HG03442 (cell line): ENCODE measurements at regions not wholly inside any gene's neighbourhood (a gene's known extent, or its start where the extent isn't known, plus 50 kb on each side); places are given as distances from the start of the nearest gene placed in this dataset.

Experiments
- ATAC-seq: cut with Tn5 transposase; IDR thresholded peaks from one replicate; pipeline ENCODE4 v1.9.1; 2021; ENCODE audit warnings: mild to moderate bottlenecking, moderate library complexity; ENCODE audit not compliant: unreplicated experiment

DNA sequence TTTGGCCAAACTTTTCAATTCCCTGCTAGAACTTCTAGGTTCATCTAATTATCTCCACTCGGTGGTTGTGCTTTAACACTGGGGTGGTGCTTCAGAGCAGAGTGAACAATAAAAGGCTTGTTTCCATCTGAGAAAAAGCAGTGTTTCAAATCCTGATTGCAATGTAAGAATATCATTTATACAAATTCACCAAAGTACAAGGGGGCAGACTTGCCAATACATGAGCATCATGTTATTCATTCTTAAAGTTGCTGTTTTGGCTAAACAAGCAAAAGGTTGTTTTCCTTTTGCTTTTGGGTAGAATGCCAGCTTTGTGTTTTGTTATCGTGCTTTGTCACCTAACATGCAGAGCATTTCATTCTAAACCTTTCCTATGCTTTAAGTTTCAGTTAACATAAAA, 78.5 kb upstream of the UBAC2 start:
- ATAC-seq = no peak

DNA sequence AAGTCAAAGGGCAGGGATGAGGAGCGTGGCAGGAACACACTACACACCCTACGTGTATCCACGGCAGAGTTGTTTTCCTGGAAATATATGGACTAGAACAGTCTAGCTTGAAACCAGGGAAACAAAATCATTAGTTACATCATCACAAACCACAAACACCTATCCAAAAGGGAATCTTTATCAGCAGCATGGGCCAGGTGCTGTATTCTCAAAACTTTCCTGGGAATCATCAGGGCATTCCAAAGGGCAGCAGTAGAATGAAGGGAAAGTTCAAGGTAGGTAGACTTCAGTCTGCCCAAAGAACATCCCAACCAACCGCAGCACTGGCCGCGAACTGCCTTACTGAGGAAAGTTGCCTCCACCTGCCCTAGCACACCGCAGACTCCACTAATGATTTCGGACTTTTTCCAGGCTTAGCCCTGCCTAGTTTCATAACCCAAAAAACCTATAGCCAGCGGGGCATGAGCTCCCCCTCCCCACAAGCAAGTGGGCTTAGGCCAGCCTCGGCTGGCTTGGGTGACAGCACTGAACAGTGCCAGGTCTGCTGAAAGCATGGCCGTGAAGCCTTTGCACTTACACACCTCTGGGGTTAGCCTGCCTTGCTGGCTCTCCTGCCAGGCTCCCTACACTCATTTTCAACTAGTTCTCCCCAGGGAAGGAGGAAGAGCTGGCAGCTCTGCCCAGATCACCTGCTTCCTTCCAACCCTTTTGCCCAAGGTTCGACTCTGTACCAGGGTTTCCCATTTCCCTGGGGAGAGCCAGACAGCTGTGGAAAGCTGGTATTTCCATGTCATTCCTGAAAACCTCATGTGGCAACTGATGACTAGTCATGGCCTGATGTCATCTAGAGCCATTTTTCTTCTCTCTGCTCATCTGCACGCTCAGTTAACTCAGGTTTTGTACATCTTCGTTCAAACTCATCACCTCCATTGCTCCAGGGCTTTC, 77.3 kb upstream of the UBAC2 start:
- ATAC-seq = no peak

DNA sequence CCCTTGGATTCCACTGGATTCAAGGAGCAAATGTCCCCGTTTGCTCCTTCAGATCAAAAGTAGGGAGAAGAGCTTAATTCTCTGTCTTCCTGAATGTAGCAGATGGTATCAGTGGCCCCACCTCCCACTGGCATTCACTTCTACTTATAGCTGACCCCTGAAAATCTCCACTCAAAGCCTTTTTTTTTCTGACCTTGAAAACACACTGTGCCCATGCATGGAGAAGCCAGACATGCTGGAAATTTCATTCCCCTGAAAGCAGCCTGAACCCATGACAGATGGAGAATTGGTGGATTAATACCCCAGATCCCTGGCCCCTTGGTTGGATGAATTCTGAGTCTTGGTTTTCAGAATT, 76.6 kb upstream of the UBAC2 start:
- ATAC-seq = no peak

DNA sequence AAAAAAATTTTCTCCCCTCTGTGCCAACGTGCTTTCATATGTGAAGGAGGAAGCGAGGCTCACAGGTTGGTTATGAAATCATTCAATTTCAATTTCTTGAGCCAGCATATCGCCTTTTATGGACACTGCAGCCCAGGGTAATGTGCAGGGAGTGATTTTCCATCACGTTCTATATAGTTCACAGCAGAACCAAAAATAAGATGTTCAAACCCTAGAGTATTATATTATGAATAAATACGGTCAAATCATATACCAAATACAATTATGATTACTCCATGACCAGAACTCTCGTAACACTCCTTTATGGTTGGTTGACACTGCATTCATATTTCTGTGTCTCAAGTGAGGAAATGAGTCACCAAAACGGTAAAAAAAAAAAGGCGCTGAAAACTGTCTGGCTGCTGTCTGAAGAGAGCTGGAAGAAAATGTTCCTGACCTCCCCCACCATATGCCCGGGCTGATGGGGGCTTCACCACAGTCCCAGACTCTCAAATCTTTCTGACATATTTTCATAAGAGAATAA, 75.8 kb upstream of the UBAC2 start:
- peak; percentile 80 for ATAC-seq

DNA sequence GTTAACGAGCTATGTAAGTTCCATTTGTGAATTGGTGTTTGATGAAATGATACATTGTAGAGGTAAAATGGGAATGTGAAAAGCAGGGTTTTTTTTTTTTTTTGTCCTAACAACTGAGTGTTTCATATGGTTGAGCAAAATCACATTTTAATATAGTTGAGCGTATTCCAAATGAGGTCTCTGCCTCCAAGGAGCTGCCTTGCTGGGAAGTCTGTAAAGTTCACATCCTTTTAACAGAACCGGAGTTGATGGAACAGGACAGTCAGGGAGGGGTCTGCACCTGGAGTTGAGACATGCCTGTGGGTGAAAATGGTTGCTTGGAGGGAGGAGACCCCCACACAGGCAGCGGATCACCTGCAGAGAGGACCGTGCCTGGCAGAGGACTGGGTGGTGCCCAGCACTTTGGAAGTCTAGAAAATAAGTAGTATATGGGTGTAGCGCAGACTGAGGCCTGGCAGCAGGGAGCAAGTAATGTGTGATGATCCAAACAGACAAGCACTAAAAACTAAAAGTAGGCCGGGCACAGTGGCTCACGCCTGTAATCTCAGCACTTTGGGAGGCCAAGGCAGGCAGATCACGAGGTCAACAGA, 75.2 kb upstream of the UBAC2 start:
- ATAC-seq = no peak

DNA sequence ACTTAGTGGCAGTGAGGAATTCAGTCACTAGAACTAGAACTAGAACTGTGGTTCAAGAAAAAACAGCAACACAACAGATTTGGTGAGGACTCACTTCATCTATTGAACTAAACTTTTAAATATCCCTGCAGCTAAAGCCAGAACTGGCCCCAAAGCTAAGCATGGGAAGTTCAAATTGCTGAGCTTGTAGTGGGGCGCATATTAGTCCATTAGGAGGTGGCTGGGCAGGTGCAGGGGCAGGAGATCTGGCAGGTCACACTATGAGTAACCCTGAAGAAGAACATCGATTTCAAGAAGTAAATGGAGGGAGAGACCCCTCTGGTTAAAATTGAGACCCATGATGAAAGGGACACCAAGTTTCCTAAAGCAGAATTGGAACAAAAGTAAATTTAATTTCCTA, 73.8 kb upstream of the UBAC2 start:
- ATAC-seq = no peak

DNA sequence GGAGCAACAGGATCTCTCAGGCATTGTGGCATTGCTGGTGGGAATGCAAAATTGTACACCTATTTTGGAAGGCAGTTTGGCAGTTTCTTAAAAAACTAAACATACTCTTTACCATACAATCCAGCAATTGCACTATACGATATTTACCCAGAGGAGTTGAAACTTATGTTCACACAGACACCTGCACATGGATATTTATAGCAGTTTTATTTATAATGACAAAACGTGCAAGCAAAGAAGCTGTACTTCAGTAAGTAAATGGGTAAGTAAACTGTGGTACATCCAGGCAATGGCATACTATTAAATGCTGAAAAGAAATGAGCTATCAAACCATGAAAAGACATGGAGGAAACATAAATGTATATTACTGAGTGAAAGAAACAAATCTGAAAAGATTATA, 71.6 kb upstream of the UBAC2 start:
- no peak for ATAC-seq

DNA sequence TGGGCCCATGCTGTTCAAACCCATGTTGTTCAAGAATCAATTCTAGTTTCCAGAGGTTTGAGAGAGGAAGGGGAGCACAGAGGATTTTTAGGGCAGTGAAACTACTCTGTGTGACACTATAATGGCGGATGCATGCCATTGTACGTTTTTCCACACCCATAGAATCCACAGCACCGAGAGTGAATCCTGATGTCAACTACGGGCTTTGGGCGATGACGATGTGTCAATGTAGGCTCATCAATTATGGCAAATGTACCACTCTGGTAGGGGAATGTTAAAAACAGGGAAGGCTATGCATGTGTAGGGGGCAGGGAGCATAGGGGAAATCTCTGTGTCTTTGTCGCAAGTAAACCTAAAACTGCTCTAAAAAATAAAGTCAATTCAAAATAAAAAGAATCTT, 70.7 kb upstream of the UBAC2 start:
- ATAC-seq = no peak

DNA sequence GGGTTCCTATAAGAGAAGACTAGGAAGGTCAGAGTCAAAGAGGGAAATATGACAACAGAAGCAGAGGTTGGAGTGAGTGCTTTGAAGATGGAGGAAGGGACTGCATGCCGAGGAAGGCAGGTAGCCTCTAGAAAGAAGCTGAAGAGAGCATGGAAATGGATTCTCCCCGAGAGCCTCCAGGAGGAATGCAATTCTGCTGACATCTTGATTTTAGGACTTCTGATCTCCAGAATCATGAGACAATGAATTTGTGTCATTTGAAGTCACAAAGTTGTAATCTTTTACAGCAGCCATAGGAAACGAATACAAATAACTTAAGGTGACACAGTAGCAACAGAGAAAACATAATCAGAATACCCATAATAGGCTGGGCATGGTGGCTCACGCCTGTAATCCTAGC, 69.2 kb upstream of the UBAC2 start:
- no peak for ATAC-seq

DNA sequence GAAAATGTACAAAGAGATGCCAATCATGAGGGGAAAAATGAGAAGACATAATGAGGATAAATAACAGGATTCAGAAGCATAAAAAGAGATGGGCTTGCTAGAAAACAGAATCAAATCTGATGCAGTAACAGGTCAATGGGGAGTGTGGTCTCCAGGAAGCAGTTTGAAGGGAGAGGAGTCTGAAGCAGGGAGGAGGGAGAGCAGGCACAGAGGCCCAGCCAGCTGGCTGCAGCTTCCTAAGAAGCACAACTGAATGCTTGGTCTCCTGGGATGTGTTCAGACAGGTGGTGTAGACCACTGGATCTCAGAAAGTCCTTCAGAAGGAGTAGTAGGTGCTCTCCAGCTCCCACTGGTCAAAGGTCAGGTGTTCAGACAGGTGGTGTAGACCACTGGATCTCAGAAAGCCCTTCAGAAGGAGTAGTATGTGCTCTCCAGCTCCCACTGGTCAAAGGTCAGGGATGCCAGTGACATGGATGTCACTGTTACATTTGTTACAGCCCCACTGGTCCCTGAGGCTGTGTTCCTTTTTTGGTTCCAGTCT, 68.3 kb upstream of the UBAC2 start:
- no peak for ATAC-seq

DNA sequence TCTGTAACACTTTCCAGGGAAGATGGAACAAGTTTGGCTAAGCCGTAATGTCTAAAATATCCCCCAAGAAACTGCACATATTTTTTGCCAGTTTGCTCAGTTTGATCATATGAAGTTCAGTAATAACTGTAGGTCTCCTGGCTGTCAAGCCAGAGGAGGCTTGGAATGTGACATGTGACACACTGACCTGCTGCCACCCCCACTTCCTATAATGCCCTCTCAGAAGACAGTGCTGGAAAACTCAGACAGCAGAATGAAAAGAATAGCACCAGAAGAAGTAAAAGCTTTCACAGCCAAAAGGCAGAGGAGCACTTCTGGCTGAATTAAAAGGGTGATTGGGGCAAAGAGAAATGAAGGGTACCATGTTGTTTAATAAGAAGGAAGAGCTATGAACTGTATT, 67.4 kb upstream of the UBAC2 start:
- ATAC-seq = no peak

DNA sequence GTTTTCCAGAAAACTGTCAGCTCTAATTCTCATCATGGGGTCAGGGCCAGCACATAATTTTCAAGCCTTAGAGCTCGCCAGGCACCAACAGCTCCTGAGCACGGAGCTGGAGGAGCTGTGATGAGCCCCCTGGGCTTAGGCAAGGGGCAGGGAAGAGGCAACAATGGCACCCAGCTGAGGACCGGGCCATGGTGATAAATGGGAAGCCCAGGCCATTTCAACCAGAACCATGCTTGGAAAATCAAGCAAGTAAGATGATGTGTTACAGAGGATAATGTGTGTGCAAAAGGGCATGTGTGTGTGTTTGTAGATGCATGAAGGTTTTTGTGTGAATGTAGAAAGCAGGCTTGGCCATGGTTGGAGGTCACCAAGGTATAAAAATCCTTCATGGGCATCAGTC, 66.8 kb upstream of the UBAC2 start:
- ATAC-seq = no peak

DNA sequence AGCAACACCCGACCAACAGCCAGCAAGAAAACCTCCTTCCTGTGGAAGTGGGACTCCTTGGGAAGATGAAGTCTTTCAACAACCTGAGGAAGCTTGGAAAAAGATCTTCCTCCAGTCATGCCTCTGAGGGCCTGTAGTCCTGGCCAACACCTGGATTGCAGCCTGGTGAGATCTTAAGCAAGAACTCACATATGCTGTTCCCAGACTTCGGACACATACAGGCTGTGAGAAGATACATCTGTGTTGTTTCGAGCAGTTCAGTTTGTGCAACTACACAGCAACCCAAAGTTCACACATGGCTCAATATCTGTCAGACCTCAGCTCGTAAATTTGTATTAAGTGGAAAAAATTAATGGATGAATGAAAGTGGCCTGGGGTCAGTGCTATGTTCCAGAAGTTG, 65.1 kb upstream of the UBAC2 start:
- no peak for ATAC-seq

DNA sequence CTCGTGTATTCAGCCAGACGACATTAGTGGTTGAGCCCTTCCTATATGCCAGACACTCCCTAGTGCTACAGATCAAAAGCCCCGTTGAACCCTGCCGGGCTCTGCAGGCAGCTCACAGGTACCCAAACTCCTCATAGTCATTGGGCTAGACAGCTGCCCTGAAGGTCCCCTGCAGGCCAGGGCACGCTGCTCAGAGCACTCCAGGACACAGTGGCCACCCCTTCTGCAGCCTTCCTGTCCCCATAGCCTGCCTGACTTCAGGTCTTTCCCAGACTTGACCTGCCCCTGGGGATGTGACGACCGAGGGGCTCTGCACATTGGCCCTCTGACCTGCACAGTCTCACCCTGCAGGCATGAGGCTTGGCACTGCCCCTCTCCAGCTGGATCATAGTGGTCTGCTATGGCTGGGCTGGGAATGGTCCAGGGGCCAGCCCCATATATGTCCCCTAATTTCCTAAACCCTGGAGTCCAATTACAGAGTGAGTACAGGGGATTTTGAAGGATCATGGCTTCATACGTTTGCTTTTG, 64.2 kb upstream of the UBAC2 start:
- no peak for ATAC-seq

DNA sequence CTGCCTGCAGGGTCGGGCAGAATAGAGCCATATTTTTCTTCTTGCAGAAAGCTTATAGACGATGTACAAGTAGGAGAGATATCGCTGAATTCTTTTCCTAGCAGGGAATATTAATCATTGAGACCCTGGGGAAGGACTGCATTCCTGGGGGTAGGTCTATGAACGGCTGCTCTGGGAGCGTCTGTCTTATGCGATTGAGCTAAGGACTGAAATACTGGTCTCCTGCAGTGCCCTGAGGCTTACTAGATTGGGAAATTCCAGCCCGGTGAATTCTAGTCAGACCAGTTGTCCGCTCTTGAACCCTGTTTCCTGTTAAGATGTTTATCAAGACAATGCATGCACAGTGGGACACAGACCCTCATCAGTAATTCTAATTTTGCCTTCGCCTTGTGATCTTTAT, 59.8 kb upstream of the UBAC2 start:
- no peak for ATAC-seq

DNA sequence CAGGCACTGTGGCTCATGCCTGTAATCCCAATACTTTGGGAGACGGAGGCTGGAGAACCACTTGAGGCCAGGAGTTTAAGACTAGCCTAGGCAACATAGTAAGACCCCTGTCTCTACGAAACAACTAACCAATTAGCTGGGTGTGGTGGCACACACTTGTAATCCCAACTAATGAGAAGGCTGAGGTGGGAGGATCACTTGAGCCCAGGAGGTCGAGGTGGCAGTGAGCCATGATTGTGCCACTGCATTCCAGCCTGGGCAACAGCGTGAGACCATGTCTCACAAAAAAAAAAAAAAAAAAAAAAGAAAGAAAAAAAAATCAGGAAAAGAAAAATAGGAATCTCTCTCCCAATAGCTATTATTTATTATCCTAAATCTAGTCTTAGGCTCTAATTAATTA, 56.8 kb upstream of the UBAC2 start:
- no peak for ATAC-seq

DNA sequence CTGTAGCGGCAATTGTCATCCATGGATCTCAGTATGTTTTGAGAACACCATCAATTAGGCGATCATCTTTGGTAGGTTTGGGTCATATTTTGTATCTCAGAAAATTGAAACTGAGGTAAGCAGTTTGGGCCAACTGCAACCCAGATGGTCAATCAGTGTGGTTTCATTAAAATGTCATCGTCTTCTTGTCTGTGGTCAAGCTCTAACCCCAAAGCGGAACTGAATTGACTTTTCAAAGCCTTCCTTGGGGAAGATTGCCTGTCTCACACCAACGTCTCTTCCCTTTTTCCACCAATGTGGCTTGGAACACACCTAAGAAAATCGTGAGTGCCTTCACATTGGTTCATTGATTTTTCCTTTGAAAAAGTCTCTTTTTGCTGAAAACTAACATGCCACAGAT, 56.3 kb upstream of the UBAC2 start:
- ATAC-seq = peak; percentile 63

DNA sequence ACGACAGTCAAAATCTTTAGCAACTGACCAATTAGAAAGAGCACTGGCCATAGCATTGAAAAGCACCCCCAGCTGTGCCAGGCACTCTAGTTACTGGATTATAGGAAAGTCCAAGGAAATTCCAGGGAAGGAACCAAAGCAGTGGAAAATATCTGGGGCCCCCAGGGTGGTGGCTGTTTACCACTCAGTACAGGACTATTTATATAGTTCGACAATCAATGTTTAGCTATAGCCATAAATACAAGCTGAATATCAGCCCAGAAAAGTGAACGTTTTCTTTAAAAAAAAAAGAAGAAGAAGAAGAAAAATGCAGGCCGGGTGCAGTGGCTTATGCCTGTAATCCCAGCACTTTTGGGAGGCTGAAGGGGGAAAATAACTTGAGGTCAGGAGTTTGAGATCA, 55.2 kb upstream of the UBAC2 start:
- no peak for ATAC-seq

DNA sequence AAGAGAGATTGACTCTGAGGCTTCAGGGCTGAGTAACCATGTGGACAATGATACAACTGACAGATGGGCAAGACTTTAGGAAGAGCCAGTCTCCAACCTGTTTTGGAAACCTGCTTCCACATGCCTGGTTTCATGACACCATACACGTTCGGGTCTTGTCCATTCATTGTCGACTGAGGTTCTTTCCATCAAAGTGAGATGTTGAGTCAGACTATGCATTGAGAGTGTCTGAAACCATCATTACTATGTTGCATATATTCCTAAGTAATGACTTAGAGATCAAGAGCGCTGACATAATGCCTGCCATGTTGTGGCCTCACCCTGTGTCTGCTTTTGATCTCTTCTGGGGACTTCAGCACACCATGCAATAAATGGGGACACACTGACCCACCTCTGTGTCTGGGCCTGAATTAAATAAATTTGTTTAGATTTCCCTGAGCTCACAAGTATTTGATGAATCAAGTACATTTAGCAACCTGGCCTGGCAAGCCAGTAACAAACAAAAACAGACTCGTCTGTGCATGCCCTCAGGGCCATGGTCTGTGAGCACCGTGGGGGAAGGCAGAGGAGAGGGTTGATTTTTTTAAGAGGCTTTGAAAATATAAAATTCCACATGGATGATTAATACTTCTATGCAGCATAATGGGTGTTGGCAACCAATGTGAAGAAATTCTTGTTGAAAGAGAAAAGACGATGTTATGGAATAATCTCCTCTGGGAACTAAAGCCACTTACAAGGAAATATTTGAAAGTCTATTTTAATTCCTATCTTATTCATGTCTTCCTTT, 49.9 kb upstream of the UBAC2 start:
- ATAC-seq = no peak
